Fibroblast of pulmonary artery (primary cell): ENCODE measurements at regions not wholly inside any gene's neighbourhood (a gene's known extent, or its start where the extent isn't known, plus 50 kb on each side); places are given as distances from the start of the nearest gene placed in this dataset.

Source experiments
- DNase-seq: peaks from one replicate; pipeline ENCODE4 v3.0.0-alpha.2; 2010; ENCODE audit warnings: low read depth
- H3K4me3 ChIP-seq: replicated peaks from 2 replicates; pipeline ENCODE4 v1.5.1; 2011; ENCODE audit warnings: low read depth, mild to moderate bottlenecking, control low read depth, low read length, moderate library complexity
- TF ChIP-seq, protein P1 (sequence below): IDR thresholded peaks from 2 replicates; pipeline ENCODE4 v1.5.1; 2011; ENCODE audit warnings: mild to moderate bottlenecking, control low read depth, low read length, inconsistent platforms; ENCODE audit errors: missing control alignments

DNA sequence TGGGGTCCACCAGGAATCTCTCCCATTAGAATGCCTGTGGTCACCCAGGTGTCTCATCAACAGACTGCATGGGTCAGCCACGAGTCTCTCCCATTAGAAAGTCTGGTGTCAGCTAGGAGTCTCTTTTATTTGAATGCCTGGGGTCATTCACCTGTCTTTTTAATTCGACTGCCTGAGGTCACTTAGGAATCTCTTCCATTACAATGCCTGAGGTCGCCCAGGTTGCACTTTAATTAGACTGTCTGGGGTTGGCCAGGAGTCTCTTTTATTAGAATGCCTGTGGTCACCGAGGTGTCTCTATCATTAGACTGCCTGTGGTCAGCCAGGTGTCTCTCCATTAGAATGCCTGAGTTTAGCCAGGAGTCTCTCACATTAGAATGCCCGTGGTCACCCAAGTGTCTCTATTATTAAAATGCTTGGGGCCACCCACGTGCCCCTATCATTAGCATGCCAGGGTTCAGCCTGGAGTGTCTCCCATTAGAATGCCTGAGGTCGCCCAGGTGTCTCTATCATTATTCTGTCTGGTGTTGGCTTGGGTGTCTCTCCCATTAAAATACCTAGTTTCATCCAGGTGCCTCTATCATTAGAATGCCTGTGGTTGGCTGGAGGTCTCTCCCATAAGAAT, 1474.3 kb downstream of the UQCRFS1 start:
- TF ChIP-seq, protein P1, sequence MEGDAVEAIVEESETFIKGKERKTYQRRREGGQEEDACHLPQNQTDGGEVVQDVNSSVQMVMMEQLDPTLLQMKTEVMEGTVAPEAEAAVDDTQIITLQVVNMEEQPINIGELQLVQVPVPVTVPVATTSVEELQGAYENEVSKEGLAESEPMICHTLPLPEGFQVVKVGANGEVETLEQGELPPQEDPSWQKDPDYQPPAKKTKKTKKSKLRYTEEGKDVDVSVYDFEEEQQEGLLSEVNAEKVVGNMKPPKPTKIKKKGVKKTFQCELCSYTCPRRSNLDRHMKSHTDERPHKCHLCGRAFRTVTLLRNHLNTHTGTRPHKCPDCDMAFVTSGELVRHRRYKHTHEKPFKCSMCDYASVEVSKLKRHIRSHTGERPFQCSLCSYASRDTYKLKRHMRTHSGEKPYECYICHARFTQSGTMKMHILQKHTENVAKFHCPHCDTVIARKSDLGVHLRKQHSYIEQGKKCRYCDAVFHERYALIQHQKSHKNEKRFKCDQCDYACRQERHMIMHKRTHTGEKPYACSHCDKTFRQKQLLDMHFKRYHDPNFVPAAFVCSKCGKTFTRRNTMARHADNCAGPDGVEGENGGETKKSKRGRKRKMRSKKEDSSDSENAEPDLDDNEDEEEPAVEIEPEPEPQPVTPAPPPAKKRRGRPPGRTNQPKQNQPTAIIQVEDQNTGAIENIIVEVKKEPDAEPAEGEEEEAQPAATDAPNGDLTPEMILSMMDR = no peak
- no peak for DNase-seq

DNA sequence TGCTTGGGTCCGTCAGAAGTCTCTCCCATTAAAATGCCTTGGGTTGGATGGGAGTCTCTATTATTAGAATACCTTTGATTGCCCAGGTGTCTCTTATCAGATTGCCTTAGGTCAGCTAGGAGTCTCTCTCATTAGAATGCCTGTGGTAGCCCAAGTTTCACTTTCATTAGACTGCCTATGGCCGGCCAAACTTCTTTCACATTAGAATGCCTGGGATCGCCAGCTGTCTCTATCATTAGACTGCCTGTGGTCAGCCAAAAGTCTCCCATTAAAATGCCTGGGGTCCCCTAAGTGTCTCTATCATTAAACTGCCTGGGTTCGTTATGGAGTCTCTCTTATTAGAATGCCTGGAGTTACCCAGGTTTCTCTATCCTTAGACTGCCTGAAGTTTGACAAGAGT, 1476.7 kb downstream of the UQCRFS1 start:
- H3K4me3 ChIP-seq = no peak overlapping the region
- no peak for DNase-seq
- TF ChIP-seq, protein P1 = no peak

More for the DNA sequence above, 1474.3 kb downstream of the UQCRFS1 start:
- H3K4me3 ChIP-seq = no peak overlapping the region

DNA sequence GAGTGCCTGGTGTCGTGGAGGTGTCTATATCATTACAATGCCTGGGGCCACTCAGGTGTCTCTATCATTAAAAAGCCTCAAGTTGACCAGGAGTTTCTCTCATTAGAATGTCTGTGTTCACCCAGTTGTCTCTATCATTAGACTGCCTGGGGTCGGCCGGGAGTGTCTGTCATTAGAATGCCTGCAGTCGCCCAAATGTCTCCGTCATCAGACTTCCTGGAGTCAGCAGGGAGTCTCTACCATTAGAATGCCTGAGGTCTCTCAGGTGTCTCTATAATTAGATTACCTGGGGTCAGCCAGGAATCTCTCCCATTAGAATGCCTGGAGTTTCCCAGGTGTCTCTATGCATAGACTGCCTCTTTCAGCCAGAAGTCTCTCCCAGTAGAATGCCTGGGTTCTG, 1477.6 kb downstream of the UQCRFS1 start:
- TF ChIP-seq, protein P1 = no peak
- H3K4me3 ChIP-seq = no peak overlapping the region

DNA sequence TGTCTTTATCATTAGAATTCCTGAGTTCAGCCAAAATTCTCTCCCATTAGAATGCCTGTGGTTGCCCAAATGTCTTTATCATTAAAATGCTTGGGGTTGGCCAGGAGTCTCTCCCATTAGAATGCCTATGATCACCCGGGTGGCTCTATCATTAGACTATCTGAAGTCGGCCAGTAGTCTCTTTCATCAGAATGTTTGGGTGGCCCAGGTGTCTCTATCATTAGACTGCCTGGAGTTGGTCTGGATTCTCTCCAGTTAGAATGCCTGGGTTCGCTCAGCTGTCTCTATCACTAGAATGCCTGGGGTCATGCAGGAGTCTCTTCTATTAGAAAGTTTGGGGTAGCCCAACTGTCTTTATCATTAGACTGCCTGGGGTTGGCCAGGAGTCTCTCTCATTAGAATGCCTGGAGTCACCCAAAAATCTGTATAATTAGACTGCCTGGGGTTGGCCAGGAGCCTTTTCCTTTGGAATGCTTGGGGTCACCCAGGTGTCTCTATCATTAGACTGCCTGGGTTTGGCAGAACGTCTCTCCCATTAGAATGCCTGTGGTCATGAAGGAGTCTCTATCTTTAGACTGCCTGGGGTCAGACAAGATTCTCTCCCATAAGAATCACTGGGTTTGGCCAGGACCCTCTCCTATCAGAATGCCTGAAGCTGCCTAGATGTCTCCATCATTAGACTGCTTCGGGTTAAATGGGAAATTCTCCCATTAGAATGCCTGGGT, 1478.3 kb downstream of the UQCRFS1 start:
- TF ChIP-seq, protein P1 = no peak
- DNase-seq = no peak
- H3K4me3 ChIP-seq = no peak overlapping the region

More for the DNA sequence above, 1477.6 kb downstream of the UQCRFS1 start:
- no peak for DNase-seq

DNA sequence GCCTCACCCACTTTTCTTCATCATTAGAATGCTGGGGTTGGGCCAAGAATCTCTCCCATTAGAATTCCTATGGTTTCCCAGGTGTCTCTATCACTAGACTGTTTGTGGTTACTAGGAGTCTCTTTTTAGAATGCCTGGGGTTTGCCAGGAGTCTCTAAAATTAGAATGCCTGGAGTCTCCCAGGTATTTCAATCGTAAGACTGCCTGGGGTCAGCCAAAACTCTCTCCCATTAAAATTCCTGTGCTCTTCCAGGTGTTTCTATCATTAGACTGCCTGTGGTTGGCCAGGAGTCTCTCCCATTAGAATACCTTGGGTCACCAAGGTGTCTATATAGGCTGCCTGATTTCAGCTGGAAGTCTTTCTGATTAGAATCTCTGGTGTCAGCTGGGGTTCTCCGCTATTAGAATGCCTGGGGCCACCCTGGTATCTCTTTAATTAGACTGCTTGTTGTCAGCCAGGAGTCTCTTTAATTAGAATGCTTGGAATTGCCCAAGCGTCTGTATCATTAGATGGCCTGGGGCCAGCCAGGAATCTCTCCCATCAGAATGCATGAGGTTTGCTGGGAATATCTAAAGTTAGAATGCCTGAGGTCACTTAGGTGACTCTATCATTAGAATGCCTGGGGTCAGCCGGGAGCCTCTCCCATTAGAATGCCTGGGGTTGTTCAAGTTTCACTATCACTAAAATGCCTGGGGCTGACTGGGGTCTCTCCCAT, 1479.2 kb downstream of the UQCRFS1 start:
- TF ChIP-seq, protein P1 = no peak
- H3K4me3 ChIP-seq = no peak overlapping the region
- no peak for DNase-seq

DNA sequence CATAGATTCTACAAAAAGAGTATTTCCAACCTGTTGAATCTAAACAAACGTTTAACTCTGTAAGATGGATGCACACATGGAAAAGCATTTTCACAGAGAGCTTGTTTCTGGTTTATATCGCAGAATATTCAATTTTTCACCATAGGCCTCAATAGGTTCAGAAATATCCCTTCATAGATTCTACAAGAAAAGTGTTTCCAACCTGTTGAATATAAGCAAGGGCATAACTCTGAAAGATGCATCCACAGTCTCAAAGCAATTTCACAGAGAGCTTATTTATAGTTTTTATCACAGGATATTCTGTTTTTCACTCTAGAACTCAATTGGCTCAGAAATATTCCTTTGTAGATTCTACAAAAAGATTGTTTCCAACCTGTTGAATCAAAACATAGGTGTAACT, 1483.6 kb downstream of the UQCRFS1 start:
- TF ChIP-seq, protein P1 = no peak
- no peak for DNase-seq
- H3K4me3 ChIP-seq = no peak overlapping the region
